ENCODE measurements at regions not wholly inside any gene's neighbourhood (a gene's known extent, or its start where the extent isn't known, plus 50 kb on each side); places are given as distances from the start of the nearest gene placed in this dataset.
A peak's percentile ranks its signal among the peaks of the same experiment; 100 is the strongest.
"Not testable (repeated sequence)": the region's sequence is repeated elsewhere in the genome, so short reads cannot be mapped to it uniquely, and the experiment has no call there.

GRCh38 chr2:57207191-57207590 is 839.4 kb upstream of the VRK2 start:
- Histone ChIP-seq H3K27ac (ENCODE audit: low read length) (no peak overlapping the region), H3K27me3 (ENCODE audit: control insufficient read depth, insufficient read depth, low read length) (no peaks in the 10 kb centered on the region), H3K9me3 (replicated peaks; ENCODE audit: control insufficient read depth, low read depth, low read length) (peaks cover 4% of the 10 kb centered on the region), H3K36me3 (ENCODE audit: control insufficient read depth, insufficient read depth, low read length) (no peaks in the 10 kb centered on the region), H3K4me3 (ENCODE audit: low read length) (no peak overlapping the region), H3K4me1 (ENCODE audit: control insufficient read depth, insufficient read depth, low read length) (no peaks in the 10 kb centered on the region)
- no peak for DNase-seq
- WGBS (ENCODE audit: insufficient coverage), result 56% methylated on average over 1 of the region's 1 CpG

DNA sequence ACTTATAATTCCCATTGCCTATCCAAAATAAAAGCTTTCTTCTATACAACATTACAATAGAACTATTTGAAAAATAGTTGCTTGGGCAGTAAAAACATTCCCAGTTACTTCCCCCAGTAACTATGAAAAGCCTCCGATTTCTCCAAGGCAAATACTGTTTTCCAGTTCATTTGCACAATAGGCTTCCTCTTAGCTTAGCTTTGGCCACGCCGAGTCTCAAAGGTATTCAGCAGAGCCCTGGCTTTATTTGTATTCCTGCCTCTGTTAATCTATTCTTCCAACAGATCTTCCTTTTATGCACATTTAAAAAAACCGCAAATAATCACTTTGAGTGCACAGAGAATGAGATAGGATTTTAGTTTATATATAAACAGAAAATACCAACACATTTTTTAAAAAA is 836.8 kb upstream of the VRK2 start:
- DNase-seq, result peak; percentile 16
- H3K4me1 ChIP-seq (ENCODE audit: control insufficient read depth, insufficient read depth, low read length), result no peaks in the 10 kb centered on the region
- no CpG with 5 or more reads among the region's 4 CpGs for WGBS (ENCODE audit: insufficient coverage)
- no peaks in the 10 kb centered on the region for H3K36me3 ChIP-seq (ENCODE audit: control insufficient read depth, insufficient read depth, low read length)
- peaks cover 4% of the 10 kb centered on the region for H3K9me3 ChIP-seq (replicated peaks; ENCODE audit: control insufficient read depth, low read depth, low read length)
- H3K27ac ChIP-seq (ENCODE audit: low read length), result no peak overlapping the region
- no peak overlapping the region for H3K4me3 ChIP-seq (ENCODE audit: low read length)
- no peaks in the 10 kb centered on the region for H3K27me3 ChIP-seq (ENCODE audit: control insufficient read depth, insufficient read depth, low read length)

DNA sequence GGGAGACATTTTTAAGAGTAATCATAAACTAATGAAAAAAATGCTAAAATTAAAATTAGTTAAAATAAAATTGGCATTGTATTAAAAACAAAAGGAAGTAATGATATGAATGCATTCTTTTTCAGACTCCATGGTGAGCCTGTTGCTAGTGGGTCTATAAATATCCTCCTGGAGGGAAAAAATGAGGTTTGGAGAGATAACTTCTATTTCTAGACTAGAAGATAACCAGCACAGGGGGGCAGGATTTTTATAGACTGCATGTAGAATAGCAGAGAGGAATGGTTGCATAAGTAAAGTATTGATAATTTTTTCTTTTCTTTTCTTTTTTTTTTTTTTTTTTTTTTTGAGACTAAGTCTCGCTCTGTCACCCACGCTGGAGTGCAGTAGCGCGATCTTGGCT is 835.8 kb upstream of the VRK2 start:
- H3K4me1 ChIP-seq (ENCODE audit: control insufficient read depth, insufficient read depth, low read length), result no peaks in the 10 kb centered on the region
- H3K27me3 ChIP-seq (ENCODE audit: control insufficient read depth, insufficient read depth, low read length), result no peaks in the 10 kb centered on the region
- peaks cover 4% of the 10 kb centered on the region for H3K9me3 ChIP-seq (replicated peaks; ENCODE audit: control insufficient read depth, low read depth, low read length)
- H3K36me3 ChIP-seq (ENCODE audit: control insufficient read depth, insufficient read depth, low read length), result no peaks in the 10 kb centered on the region
- H3K4me3 ChIP-seq (ENCODE audit: low read length), result no peak overlapping the region
- H3K27ac ChIP-seq (ENCODE audit: low read length), result no peak overlapping the region
- no peak for DNase-seq
- WGBS (ENCODE audit: insufficient coverage), result no CpG with 5 or more reads among the region's 4 CpGs

DNA sequence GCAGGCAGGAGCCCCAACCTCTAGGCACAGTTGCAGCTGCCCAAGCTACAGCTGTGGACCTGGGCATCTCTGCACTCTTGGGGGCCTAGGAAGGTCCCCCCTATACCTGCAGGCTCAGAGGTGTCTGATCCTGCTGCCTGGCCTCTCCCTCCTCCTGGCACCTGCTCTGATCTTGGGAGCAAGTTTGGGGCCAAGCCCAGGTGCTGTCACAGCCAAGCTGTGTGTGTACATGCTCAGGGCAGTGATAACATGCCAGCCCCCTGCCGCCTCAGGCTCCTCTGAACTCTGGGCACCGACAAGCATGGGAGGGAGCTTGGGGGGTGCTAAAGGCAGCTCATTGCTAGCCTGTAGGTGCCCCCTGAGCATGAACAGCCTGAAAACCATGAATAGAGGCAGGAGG is 829.6 kb upstream of the VRK2 start:
- no peak for DNase-seq
- Histone ChIP-seq H3K27me3 (ENCODE audit: control insufficient read depth, insufficient read depth, low read length) (no peaks in the 10 kb centered on the region), H3K4me1 (ENCODE audit: control insufficient read depth, insufficient read depth, low read length) (no peaks in the 10 kb centered on the region), H3K36me3 (ENCODE audit: control insufficient read depth, insufficient read depth, low read length) (no peaks in the 10 kb centered on the region), H3K27ac (ENCODE audit: low read length) (no peak overlapping the region), H3K9me3 (replicated peaks; ENCODE audit: control insufficient read depth, low read depth, low read length) (peaks cover 28% of the 10 kb centered on the region), H3K4me3 (ENCODE audit: low read length) (no peak overlapping the region)
- WGBS (ENCODE audit: insufficient coverage), result 100% methylated on average over 1 of the region's 2 CpGs

- no peaks in the 10 kb centered on the region for H3K36me3 ChIP-seq (ENCODE audit: control insufficient read depth, insufficient read depth, low read length)
- H3K27me3 ChIP-seq (ENCODE audit: control insufficient read depth, insufficient read depth, low read length), result no peaks in the 10 kb centered on the region
- DNase-seq, result no peak
- H3K4me3 ChIP-seq (ENCODE audit: low read length), result no peak overlapping the region
- peaks cover 28% of the 10 kb centered on the region for H3K9me3 ChIP-seq (replicated peaks; ENCODE audit: control insufficient read depth, low read depth, low read length)
- H3K4me1 ChIP-seq (ENCODE audit: control insufficient read depth, insufficient read depth, low read length), result no peaks in the 10 kb centered on the region
- WGBS (ENCODE audit: insufficient coverage), result 83% methylated on average over 2 of the region's 2 CpGs
- H3K27ac ChIP-seq (ENCODE audit: low read length), result no peak overlapping the region
Observed at GRCh38 chr2:57218206-57218605, 828.4 kb upstream of the VRK2 start.

DNA sequence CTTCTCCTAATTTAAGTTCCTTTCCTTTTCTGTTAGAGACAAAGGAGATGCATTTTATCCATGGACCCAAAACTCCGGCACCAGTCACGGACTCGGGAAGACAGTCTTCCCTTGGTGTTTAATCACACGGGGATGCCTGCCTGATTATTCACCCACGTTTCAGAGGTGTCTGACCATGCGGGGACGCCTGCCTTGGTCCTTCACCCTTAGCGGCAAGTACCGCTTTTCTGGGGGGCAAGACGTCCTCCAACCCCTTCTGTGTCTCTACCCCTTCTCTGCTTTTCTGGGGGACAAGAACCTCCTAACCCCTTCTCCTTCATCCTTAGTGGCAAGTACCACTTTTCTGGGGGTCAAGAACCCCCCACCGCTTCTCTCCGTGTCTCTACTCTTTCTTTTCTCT is 816.9 kb upstream of the VRK2 start:
- not testable (repeated sequence) for DNase-seq; H3K36me3 ChIP-seq (ENCODE audit: control insufficient read depth, insufficient read depth, low read length); H3K27ac ChIP-seq (ENCODE audit: low read length); H3K4me1 ChIP-seq (ENCODE audit: control insufficient read depth, insufficient read depth, low read length); H3K9me3 ChIP-seq (replicated peaks; ENCODE audit: control insufficient read depth, low read depth, low read length); H3K4me3 ChIP-seq (ENCODE audit: low read length); H3K27me3 ChIP-seq (ENCODE audit: control insufficient read depth, insufficient read depth, low read length)
- WGBS (ENCODE audit: insufficient coverage), result 97% methylated on average over 11 of the region's 12 CpGs

DNA sequence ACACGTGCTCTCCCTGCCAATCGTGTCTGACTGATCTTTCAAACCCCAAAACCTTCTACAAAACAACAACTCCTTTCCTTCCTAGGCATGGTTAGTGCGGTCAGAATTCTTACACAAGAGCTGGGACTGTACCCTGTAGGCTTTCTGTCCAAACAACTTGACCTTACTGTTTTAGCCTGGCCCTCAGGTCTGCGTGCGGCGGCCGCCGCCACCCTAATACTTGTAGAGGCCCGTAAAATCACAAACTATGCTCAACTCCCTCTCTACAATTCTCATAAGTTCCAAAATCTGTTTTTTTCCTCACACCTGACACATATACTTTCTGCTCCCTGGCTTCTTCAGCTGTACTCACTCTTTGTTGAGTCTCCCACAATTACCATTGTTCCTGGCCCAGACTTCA is 814.3 kb upstream of the VRK2 start:
- not testable (repeated sequence) for H3K27me3 ChIP-seq (ENCODE audit: control insufficient read depth, insufficient read depth, low read length); H3K4me1 ChIP-seq (ENCODE audit: control insufficient read depth, insufficient read depth, low read length); H3K27ac ChIP-seq (ENCODE audit: low read length); H3K4me3 ChIP-seq (ENCODE audit: low read length); H3K9me3 ChIP-seq (replicated peaks; ENCODE audit: control insufficient read depth, low read depth, low read length); H3K36me3 ChIP-seq (ENCODE audit: control insufficient read depth, insufficient read depth, low read length); DNase-seq
- WGBS (ENCODE audit: insufficient coverage), result 92% methylated on average over 9 of the region's 9 CpGs

GRCh38 chr2:57251495-57251894 is 795.1 kb upstream of the VRK2 start:
- not testable (repeated sequence) for H3K27ac ChIP-seq (ENCODE audit: low read length)

GRCh38 chr2:57276408-57276807 is 770.2 kb upstream of the VRK2 start:
- not testable (repeated sequence) for H3K4me3 ChIP-seq (ENCODE audit: low read length); H3K27ac ChIP-seq (ENCODE audit: low read length); H3K27me3 ChIP-seq (ENCODE audit: control insufficient read depth, insufficient read depth, low read length); DNase-seq; H3K36me3 ChIP-seq (ENCODE audit: control insufficient read depth, insufficient read depth, low read length); H3K4me1 ChIP-seq (ENCODE audit: control insufficient read depth, insufficient read depth, low read length)
- 88% methylated on average over 9 of the region's 9 CpGs for WGBS (ENCODE audit: insufficient coverage)
- peaks cover 13% of the 10 kb centered on the region for H3K9me3 ChIP-seq (replicated peaks; ENCODE audit: control insufficient read depth, low read depth, low read length)

More at GRCh38 chr2:57251495-57251894, 795.1 kb upstream of the VRK2 start:
- not testable (repeated sequence) for H3K4me3 ChIP-seq (ENCODE audit: low read length); H3K4me1 ChIP-seq (ENCODE audit: control insufficient read depth, insufficient read depth, low read length); H3K27me3 ChIP-seq (ENCODE audit: control insufficient read depth, insufficient read depth, low read length); DNase-seq; H3K36me3 ChIP-seq (ENCODE audit: control insufficient read depth, insufficient read depth, low read length)
- 100% methylated on average over 2 of the region's 3 CpGs for WGBS (ENCODE audit: insufficient coverage)
- H3K9me3 ChIP-seq (replicated peaks; ENCODE audit: control insufficient read depth, low read depth, low read length), result peaks cover 26% of the 10 kb centered on the region

- H3K9me3 ChIP-seq (replicated peaks; ENCODE audit: control insufficient read depth, low read depth, low read length), result peaks cover 13% of the 10 kb centered on the region
- DNase-seq, result no peak
- H3K4me1 ChIP-seq (ENCODE audit: control insufficient read depth, insufficient read depth, low read length), result no peaks in the 10 kb centered on the region
- no peak overlapping the region for H3K4me3 ChIP-seq (ENCODE audit: low read length)
- H3K27ac ChIP-seq (ENCODE audit: low read length), result no peak overlapping the region
- H3K27me3 ChIP-seq (ENCODE audit: control insufficient read depth, insufficient read depth, low read length), result no peaks in the 10 kb centered on the region
- H3K36me3 ChIP-seq (ENCODE audit: control insufficient read depth, insufficient read depth, low read length), result no peaks in the 10 kb centered on the region
Observed at GRCh38 chr2:57278451-57278850, 768.2 kb upstream of the VRK2 start.

DNA sequence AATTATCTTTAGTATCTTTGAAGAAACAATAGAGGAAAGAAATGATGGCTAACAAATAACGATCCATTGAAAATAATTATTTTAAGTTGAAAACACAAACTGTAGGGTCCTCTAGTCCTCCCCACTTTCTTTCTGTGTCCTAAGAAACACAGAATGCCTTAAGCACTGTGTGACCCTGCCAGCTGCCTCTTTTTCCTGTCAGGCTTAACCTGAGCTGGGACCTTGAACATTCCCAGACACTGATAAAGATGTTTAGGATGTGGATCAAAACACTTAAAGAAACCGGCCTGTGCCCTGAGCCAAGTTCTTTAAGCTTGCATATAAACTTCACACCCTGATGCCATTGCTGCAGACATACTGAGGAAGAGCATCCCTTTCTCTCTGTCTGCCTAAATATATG is 755.4 kb upstream of the VRK2 start:
- no peak overlapping the region for H3K27ac ChIP-seq (ENCODE audit: low read length)
- H3K4me3 ChIP-seq (ENCODE audit: low read length), result no peak overlapping the region
- DNase-seq, result no peak
- no peaks in the 10 kb centered on the region for H3K36me3 ChIP-seq (ENCODE audit: control insufficient read depth, insufficient read depth, low read length)
- 22% methylated on average over 1 of the region's 2 CpGs for WGBS (ENCODE audit: insufficient coverage)
- H3K4me1 ChIP-seq (ENCODE audit: control insufficient read depth, insufficient read depth, low read length), result no peaks in the 10 kb centered on the region
- H3K9me3 ChIP-seq (replicated peaks; ENCODE audit: control insufficient read depth, low read depth, low read length), result no peaks in the 10 kb centered on the region
- no peaks in the 10 kb centered on the region for H3K27me3 ChIP-seq (ENCODE audit: control insufficient read depth, insufficient read depth, low read length)

Data from muscle of leg (tissue), 3 donors.